HG03064 (cell line): ENCODE measurements at regions not wholly inside any gene's neighbourhood (a gene's known extent, or its start where the extent isn't known, plus 50 kb on each side); places are given as distances from the start of the nearest gene placed in this dataset.
"Not testable (repeated sequence)": the region's sequence is repeated elsewhere in the genome, so short reads cannot be mapped to it uniquely, and the experiment has no call there.

Source experiments
- ATAC-seq: cut with Tn5 transposase; IDR thresholded peaks from one replicate; pipeline ENCODE4 v1.9.1; 2021; ENCODE audit warnings: low read depth; ENCODE audit not compliant: unreplicated experiment

DNA sequence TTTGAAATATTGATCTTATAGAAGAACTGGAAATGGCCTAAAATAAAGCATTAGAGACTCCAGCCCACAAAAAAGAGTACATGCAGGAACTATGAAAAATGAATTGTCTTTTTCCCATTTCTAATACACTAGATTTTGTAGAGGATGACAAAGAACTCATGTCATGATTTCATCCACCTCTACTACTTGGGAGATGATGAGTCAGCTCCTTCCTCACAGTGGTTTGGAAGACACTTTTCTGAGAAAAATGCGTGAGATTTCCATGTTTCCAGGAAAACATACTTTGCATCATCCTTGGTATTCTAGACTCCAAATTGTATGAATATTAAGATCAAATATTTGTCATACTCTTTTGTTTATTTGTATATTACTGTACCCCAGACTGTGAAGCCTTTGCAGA lies 500.5 kb downstream of the FAM181B start:
- ATAC-seq, result no peak

DNA sequence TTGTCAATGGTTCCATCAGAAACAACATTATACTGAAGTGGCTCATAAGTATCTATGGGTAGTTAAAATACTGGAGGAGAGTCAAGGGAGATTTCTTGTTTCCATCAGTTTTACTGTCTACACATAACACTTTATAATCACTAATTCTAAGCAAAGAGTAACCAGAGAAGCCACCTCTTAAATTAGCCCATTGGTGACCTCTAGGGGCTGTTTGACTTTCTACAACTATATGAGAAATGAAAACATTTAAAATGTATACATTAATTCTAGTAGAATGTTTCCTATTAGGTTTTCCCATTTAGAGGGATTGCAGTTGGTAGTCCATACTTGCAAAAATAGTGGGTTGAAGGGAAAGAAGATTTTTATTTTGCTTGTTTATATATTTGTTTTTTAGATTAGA lies 504.3 kb downstream of the FAM181B start:
- no peak for ATAC-seq

DNA sequence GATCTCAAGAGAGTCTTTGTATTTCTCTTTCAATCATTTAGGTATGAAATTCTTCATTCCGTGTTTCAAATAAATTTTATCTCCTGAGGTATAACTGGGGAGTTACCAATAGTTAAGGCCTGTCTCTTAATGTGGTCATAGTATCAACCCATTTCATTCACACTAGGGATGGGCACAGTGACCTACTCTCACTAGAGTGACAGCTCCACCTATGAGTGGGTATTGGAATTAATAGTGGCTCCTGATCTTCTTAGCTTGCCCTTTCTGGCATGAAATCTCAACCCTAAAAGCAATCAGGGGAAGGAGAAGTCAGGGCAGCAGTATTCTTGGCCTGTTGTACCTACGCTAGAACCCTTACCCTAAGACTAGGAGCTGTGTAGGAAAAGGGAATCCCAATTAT lies 507.7 kb downstream of the FAM181B start:
- no peak for ATAC-seq

DNA sequence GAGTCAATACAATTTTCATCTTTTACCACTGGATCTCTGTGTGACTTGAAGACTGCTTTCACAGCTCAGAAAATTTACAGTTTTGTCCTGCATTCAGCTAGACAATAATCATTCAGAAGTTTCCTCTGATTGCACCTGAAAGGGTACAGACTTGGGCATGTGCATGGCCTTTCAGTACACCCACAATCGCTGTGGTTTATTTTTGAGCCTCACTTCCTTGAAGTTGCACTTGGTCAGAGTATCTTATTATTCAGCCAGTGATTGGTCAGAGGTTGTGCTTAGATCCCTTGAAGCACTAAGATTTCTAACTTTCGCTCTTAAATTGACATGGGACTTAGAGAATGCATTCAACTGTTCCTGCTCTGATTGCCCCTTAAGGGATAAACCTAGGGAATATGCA lies 508.2 kb downstream of the FAM181B start:
- no peak for ATAC-seq

DNA sequence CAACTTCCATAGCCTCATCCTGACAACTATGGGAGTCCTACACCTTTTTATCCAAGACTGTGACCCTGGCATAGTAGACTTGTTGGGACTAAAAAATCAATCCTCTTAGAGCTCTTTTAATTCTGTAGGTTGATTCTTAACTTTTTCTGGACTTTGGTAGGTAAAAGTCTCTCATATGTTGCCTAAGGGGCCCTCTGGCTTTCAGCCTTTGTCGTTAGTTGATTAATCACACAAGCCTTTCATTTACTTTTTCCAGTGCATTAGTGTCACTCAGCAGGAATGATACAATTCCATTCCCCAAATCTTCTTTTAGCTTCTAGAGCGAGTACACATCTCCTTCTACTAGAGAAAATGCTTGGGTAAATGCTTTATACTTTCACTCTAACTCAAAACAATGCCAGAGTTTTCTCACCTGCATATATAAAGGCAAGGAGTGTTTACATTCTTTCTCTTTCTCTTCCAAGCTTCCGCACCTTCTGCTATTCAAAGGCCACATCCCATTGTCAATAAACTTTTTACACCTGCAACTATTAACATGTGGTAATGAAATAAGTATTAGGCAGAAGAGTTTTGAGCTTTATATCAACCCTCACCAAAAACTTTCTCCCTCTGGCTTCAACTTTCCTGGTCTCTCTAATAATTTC lies 516.6 kb downstream of the FAM181B start:
- no peak for ATAC-seq

DNA sequence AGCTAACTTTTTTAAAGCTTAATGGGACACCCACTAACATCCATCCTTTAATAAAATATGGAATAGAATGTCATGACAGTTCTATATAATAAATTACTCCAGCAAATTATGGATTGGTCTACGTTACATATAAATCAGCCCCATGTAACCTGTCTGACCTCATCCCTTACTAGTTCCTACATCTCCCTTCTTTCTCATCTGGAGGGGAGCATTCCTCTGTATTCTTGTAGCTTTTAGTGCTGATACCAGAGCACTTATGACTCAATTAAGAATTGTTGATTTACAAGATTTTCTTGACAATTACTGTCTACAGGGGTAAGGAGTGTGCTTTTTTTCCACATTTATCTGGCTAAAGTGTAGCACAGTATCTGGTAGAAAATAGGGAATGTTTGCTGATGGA lies 523.7 kb downstream of the FAM181B start:
- no peak for ATAC-seq

DNA sequence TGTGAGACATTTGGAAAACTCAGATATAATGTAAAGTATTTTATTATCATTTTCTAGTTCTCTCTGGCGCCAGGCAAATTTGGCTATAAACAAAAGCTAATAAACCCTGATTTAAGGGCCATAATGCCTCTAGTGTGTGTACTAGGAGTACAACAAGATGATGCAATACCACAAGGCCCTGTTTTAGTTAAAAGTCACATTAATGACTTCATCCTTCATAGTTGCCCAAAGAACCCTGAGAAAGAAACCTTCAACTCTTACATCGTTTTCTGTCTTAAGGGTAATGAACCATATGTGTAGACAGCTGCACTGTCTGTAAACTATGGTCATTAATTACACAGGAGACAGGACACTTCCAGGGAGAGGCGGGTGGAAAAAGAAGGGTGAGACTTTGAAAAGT lies 538.4 kb downstream of the FAM181B start:
- no peak for ATAC-seq

DNA sequence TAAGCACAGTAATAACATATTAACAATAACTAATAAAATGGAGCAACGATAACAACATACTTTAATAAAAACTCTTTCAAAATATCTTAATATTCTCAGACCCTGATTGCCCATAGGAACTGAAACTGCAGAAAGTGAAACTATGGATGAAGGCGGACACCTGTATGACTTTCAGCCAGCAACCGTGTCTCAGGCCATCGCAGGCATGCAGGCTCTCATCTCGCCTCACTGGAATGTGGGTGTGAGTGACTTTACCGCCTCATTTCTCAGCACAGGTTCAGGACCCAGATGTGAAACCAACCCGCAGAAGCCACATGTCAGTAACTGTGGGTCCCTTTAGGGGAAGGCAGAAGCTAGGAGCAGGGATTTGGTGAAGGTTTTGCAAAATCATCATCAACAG lies 539.1 kb downstream of the FAM181B start:
- no peak for ATAC-seq

DNA sequence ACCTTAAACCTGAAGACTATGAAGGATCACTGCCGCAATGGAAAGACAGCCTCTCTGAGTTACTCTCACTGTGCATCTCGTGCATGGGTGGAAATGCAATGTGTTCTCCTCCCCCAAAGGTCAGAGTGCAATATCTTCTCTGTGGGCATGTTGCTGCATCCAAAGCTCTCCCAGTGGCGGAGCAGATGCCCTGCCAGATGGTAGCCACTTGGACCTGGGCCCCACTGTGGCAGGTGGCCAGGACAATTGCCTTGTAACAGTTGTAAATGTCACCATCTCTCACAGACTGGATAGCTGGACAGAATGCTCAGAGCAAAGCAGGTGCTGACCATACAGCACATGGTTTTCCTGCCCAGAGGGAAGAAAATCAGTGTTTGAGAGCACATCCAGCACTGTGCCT lies 542.0 kb downstream of the FAM181B start:
- ATAC-seq, result no peak

DNA sequence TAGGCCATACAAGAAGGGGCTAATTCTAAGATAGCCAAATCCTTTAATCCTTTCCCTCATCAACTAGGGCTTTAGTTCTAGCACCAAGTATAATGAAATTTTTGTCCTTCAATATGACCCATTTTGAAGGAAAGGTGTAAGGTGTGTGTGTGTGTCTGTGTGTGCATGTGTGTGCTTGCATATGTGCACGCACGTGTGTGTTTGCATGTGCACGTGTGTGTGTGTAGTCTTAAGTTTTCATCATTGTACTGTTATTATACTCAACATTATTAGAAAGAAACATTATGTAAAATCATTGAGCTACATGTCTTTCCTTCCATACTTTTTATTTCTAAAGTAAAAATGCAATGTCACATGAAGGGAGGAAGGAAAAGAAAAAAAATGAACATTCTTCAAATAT lies 547.7 kb downstream of the FAM181B start:
- ATAC-seq, result no peak

DNA sequence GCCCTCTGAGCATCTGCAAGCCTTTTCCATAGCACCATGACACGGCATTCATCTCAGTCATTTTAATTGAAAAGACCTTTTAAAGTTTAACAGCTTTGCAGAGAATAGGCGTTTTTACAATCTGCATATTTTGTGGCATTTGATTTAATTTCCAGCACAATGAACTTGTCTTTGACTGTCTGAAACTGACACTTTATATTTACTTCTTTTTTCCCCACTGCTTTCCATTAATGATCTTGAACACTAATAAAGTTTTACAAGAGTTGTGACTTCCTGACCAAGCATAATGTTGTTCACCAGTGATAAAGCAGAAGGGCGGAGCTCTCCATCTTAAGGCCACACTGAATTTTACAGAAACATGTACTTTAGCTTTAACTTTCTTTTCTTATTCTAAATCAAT lies 548.7 kb downstream of the FAM181B start:
- ATAC-seq, result no peak

DNA sequence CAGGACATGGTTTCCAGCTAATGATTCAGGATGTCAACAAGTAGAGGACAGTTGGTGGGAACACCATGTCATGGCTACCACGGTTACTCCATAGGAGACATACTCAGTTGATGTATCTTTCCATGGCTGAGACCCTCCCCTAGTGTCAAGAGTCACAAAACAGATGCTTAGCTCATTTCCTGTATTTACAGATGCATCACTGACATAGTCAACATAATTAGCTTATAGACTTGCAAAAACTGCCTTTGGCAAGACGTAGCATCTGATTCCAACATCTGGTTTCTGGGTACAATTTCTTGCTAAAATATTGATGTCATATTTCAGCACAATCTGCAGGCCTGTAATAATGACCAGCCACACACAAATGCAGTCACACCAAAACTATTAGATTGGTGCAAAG lies 550.3 kb downstream of the FAM181B start:
- ATAC-seq, result no peak

DNA sequence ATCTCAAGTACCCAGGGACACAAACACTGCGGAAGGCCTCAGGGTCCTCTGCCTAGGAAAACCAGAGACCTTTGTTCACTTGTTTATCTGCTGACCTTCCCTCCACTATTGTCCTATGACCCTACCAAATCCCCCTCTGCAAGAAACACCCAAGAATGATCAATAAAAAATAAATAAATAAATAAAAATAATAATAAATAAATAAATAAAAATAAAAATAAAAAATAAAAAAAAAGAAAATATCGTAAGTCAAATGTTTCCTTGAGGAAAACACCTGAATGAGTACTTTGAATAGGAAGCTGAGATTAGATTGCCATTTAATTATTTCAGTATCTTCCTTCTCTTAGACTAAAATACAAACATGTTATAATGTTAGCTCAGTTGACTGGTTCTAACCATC lies 551.0 kb downstream of the FAM181B start:
- ATAC-seq, result not testable (repeated sequence)

DNA sequence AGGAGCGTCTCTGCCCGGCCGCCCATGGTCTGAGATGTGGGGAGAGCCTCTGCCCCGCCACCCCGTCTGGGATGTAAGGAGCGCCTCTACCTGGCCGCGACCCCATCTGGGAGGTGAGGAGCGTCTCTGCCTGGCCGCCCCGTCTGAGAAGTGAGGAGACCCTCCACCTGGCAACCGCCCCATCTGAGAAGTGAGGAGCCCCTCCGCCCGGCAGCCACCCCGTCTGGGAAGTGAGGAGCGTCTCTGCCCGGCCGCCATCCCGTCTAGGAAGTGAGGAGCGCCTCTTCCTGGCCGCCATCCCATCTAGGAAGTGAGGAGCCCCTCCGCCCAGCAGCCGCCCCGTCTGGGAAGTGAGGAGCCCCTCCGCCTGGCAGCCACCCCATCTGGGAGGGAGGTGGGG lies 551.9 kb downstream of the FAM181B start:
- not testable (repeated sequence) for ATAC-seq

DNA sequence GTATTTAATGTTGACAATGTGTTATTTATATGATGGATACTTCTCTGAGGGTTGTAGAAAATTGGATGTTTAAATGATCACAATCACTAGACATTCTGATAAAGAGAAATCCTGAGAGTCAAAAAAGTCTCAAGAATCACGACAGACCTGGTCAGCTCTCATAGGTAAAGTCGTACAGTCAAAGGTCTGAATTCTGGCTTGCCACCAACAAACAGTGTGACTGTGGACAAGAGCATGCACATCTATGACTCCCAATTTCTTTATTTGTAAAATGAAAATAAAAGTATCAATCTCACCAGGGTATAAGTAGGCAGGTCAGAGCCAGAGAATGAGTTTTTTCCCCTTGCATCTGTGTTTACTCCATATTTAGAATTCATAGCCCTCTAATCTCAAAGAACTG lies 556.7 kb downstream of the FAM181B start:
- no peak for ATAC-seq

DNA sequence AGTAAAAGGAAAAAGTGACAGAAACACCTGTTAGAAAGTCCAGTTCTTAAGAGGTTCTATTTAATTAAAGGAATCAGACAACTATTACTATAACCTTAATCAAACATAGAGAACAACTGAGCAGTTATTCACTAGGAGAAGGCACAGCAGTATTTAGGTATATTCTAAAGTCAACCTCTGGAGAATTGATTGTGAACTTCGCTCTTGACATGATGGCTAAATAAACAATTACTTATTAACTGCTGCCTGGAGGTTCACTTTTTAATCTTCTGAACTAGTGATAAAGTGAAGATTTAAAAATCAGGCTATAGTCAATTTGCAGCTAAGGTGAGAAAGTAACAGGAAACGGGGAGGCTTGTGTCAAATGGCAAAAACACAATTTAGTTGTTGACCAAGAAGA lies 557.3 kb downstream of the FAM181B start:
- no peak for ATAC-seq

DNA sequence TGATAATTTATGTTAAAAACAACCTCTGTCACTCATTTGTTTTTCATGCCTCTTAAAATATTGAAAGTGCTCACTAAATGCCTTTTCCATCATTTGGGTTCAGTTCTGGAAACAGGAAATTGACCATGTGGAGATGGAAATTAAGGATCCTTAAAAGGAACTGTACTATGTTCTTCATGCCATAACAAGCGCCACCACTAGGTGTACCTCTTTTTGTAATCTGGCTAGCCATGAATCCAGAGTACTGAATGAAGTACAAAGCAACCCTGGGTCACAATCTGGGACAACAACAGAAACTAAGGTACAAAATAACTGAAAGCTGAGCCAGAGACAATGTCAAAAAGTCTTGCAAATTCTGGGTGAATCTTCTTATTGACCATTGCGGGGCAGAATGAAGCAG lies 559.1 kb downstream of the FAM181B start:
- no peak for ATAC-seq

DNA sequence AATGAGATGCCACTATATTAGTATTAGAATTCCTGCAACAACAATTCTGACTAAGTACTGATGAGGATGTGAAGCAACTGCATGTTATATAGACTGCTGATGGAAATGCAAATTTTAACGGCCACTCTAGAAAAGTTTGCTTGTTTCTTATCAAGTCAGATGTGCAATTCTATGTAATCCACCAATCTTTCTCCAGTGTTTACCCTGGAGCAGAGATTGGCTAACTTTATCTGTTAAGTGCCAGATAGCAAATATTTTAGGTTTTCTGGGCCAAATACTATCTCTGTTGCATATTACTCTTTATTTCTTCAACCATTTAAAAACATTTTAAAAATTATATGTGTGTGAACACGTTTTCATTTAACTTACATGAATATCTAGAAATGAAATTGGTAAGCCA lies 586.9 kb downstream of the FAM181B start:
- ATAC-seq, result no peak

DNA sequence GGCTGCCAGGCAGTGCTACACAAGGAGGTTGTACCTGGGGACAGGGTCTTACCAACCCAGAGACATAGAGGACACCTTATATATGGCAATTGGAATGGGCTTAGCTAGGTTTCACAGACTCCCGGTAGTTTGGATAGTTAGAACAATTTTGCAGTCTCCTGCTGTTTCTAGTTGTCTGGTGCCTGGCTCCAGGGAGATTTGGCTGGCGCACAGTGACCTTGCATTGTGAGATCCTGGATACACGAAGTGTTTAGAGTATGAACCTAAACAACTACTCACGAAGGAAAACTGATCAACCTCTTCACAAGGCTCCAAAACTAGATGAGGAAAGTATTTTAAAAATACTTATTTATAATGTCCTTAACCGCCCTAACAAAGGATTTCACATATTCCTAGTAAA lies 614.7 kb downstream of the FAM181B start:
- no peak for ATAC-seq

DNA sequence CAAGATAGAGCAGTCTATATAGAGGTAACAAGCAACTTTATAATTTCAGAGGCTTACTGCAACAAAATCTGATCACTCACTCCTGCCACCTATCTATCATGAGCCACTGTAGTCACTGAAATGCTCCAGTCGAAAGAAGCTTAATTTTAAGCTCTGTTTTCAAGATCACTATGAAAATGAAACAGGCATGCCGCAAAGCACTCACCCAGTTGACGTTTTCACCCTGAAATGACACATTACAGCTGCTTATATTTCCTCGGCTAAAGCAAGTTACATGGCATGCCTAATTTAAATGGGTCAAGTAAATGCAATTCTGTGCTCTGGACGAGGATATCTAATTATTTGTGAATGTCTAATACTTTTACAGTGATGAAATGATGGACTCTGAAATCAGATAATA lies 616.3 kb downstream of the FAM181B start:
- no peak for ATAC-seq

DNA sequence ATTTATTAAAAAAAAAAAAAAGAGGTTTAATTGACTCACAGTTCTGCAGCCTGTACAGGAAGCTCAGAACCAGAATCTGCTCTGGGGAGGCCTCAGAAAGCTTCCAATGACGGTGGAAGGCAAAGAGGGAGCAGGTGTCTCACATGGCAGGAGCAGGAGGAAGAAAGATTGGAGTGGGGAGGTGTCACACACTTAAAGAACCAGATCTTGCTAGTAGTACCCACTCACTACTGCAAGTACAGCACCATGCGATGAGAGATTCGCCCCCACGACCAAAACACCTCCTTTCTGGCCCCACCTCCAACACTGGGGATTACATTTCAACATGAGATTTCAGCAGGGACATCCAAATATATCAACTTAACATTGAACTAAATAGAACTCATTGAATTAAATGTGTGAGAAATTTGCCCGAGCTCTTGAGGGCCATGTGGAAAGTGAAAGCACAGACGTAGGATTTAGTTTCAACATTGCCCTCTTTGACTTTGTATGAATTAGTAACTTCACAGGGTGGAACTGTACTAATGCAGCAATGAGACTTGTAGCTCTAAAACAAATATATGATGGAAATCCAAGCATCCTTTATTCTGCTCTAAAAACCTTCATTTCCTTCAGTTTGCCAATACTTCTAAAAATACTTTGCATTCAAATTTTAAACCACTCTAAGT lies 628.2 kb downstream of the FAM181B start:
- no peak for ATAC-seq

DNA sequence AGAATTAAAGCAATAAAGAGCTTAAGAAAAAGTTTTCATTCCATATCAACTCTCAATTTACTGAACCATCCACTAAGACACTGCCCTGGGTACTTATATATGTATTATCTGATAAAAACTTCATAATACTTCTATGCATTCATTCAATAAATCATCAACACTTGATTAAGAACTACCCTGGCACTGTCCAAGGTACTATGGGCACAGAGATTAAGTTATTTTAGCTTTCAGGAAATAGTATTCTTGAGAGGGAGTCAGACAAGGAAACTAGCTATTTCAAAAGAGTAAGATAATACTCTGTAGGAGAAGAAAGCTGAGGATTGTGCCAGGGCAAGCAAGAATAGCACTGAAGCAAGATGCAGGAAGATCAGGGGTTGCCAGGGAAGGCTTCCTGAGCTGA lies 640.8 kb downstream of the FAM181B start:
- ATAC-seq, result no peak

DNA sequence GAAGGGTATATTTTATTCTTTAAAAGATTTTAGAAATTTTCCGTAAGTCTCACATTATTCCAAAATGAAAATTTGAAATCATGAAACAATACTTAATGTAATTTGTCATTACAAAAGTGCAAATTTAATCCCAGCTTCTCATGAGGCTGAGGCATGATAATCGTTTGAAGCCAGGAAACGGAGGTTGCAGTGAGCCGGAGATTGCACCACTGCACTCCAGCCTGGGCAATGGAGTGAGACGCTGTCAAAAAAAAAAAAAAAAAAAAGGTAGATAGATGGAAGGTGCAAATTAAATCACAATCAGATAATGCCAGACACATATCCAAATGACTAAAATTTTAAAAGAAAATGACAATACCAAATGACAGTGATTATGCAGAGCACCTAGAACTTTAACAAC lies 644.2 kb downstream of the FAM181B start:
- ATAC-seq, result no peak
